Parathyroid adenoma (tissue), 2 donors: ENCODE measurements at regions not wholly inside any gene's neighbourhood (a gene's known extent, or its start where the extent isn't known, plus 50 kb on each side); places are given as distances from the start of the nearest gene placed in this dataset.

ENCODE experiments used
- H2AFZ ChIP-seq: fragments of 300-600 bp; sonication (generic); one replicate; pipeline ENCODE4 v1.7.0; 2017; ENCODE audit warnings: antibody characterized with exemption, mild to moderate bottlenecking
- H3K27ac ChIP-seq: fragments of 300-600 bp; sonication (generic); one replicate; pipeline ENCODE4 v1.7.0; 2017
- H3K27me3 ChIP-seq: fragments of 300-600 bp; sonication (generic); one replicate; pipeline ENCODE4 v1.7.0; 2017; ENCODE audit warnings: low read length; ENCODE audit not compliant: control insufficient read depth, insufficient read depth
- H3K36me3 ChIP-seq: fragments of 300-600 bp; sonication (generic); one replicate; pipeline ENCODE4 v1.7.0; 2017; ENCODE audit warnings: low read length; ENCODE audit not compliant: control insufficient read depth, insufficient read depth
- H3K4me1 ChIP-seq: fragments of 300-600 bp; sonication (generic); one replicate; pipeline ENCODE4 v1.7.0; 2017; ENCODE audit warnings: control low read depth
- H3K4me2 ChIP-seq: fragments of 300-600 bp; sonication (generic); one replicate; pipeline ENCODE4 v1.7.0; 2017; ENCODE audit warnings: low read length
- H3K4me3 ChIP-seq: fragments of 300-600 bp; sonication (generic); one replicate; pipeline ENCODE4 v1.7.0; 2017; ENCODE audit warnings: low read depth, low read length
- H3K79me2 ChIP-seq: fragments of 300-600 bp; sonication (generic); one replicate; pipeline ENCODE4 v1.7.0; 2017; ENCODE audit warnings: control low read depth
- H3K9ac ChIP-seq: fragments of 300-600 bp; sonication (generic); one replicate; pipeline ENCODE4 v1.7.0; 2017; ENCODE audit warnings: mild to moderate bottlenecking
- H3K9me3 ChIP-seq: fragments of 300-600 bp; sonication (generic); one replicate; pipeline ENCODE4 v1.7.0; 2017; ENCODE audit warnings: low read length; ENCODE audit not compliant: control insufficient read depth
- TF ChIP-seq, protein P1 (sequence below): fragments of 300-600 bp; sonication (generic); IDR thresholded peaks from one replicate; pipeline ENCODE4 v1.7.0; 2017; ENCODE audit warnings: antibody characterized with exemption, mild to moderate bottlenecking
- donor health status: primary hyperparathyroidism.

DNA sequence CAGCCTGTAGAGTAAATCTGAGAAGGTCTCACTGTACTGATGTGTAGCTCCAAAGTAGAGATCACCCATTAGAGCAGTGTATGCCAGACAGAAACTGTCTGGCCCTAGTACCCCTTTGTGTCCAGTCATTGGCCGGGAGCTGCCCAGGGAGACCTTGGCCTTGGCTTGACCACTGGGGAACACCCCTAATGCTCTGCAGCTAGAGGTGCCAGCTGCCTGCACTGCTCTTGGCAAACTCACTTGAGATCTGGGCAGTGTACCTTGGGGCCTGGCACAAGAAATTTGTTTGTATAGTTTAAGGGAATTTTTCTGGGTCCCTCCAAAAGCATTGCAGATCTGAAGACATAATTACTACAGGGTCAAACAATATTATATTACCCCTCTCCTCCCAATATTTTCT, 78.7 kb upstream of the MPHOSPH6 start:
- Histone ChIP-seq H2AFZ (no peak overlapping the region), H3K27ac (no peak overlapping the region), H3K79me2 (no peaks in the 10 kb centered on the region), H3K9me3 (no peaks in the 10 kb centered on the region), H3K4me1 (no peaks in the 10 kb centered on the region), H3K4me2 (no peak overlapping the region), H3K27me3 (no peaks in the 10 kb centered on the region), H3K9ac (no peak overlapping the region), H3K36me3 (no peaks in the 10 kb centered on the region), H3K4me3 (no peak overlapping the region)
- TF ChIP-seq, protein P1, sequence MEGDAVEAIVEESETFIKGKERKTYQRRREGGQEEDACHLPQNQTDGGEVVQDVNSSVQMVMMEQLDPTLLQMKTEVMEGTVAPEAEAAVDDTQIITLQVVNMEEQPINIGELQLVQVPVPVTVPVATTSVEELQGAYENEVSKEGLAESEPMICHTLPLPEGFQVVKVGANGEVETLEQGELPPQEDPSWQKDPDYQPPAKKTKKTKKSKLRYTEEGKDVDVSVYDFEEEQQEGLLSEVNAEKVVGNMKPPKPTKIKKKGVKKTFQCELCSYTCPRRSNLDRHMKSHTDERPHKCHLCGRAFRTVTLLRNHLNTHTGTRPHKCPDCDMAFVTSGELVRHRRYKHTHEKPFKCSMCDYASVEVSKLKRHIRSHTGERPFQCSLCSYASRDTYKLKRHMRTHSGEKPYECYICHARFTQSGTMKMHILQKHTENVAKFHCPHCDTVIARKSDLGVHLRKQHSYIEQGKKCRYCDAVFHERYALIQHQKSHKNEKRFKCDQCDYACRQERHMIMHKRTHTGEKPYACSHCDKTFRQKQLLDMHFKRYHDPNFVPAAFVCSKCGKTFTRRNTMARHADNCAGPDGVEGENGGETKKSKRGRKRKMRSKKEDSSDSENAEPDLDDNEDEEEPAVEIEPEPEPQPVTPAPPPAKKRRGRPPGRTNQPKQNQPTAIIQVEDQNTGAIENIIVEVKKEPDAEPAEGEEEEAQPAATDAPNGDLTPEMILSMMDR: no peak

DNA sequence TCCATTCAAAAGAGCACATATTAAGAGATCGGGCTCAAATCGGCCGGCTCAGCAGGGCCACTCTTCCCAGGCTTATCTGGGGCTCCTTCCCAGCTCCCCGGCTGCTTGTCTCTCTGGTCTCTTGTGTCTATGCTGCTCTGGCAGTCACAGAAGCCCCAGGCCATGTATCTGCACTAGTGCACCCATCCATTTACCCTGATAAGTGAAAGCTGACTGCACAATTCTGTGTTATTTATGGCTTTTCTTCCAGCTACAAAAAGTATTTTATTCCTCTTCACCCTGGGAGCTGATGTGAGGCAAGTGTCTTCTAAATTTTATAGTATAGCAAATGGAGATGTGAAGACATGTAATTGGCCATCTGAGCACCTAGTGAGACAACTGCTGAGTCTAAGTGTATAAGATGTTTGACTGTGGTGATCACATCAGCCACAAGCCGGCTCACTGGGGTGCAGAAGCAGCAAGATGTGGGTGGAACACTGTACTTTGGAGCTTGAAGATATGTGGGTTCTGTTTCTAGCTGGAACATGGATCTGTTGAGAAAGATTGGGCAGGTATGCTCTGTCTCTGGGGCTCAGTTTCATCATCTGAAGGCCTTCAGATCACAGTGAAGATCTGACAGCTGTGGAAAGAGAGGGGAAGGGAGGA, 78.1 kb upstream of the MPHOSPH6 start:
- TF ChIP-seq, protein P1: no peak
- H3K9me3 ChIP-seq: no peaks in the 10 kb centered on the region
- no peaks in the 10 kb centered on the region for H3K36me3 ChIP-seq
- H3K4me3 ChIP-seq: no peak overlapping the region
- H3K79me2 ChIP-seq: no peaks in the 10 kb centered on the region
- H3K27ac ChIP-seq: no peak overlapping the region
- no peak overlapping the region for H3K4me2 ChIP-seq
- no peak overlapping the region for H3K9ac ChIP-seq
- no peaks in the 10 kb centered on the region for H3K27me3 ChIP-seq
- no peaks in the 10 kb centered on the region for H3K4me1 ChIP-seq
- H2AFZ ChIP-seq: no peak overlapping the region

DNA sequence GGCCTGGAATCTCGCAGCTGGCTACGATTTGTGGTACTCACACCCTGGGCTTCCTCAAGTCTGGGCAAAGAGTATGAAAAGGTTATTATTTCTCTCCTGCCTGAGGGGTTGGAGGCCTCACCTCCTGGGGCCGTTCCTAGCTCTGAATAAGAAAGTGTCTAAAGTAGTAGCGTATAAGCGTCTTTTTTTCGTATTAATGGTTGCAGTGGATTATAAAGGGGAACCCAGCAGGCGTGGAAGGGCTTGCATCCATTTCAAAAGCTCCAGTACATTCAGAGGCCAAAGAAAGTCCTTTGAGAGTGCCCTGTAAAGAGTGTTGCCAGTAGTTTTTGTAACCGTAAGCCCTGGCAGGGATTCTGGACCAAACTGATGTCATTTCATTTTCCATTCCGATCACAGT, 72.2 kb upstream of the MPHOSPH6 start:
- Histone ChIP-seq H2AFZ (no peak overlapping the region), H3K4me3 (no peak overlapping the region), H3K9me3 (no peaks in the 10 kb centered on the region), H3K4me1 (no peaks in the 10 kb centered on the region), H3K36me3 (no peaks in the 10 kb centered on the region), H3K27ac (no peak overlapping the region), H3K4me2 (no peak overlapping the region), H3K27me3 (no peaks in the 10 kb centered on the region), H3K79me2 (no peaks in the 10 kb centered on the region), H3K9ac (no peak overlapping the region)
- TF ChIP-seq, protein P1: no peak

DNA sequence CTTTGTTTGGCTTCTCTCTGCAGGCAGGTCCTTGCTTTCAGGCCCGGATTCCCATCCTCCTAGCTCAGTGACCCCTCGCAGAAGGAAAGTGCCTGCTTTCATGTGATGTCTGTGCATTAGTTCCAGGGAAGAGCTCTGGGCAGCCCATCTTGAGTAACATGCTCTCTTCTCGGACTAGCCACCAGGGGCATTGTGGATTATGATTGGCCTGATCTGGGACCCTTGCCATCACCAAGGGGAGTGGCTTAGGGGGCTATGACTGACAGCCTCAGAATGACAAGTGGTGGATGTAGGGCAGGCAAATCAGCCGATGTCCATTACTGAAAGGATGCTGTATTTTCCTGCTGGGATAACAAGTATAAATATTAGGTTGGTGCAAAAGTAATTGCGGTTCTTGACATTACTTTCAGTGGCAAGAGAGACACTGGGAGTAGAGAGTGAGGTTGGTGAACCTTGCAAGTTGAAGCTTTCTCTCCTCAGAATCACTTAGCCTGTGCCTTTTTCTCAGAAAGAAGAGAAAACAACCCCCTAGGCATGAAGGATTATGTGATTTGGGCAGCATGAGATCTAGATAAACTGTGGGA, 71.5 kb upstream of the MPHOSPH6 start:
- Histone ChIP-seq H3K36me3 (no peaks in the 10 kb centered on the region), H3K27me3 (no peaks in the 10 kb centered on the region), H2AFZ (no peak overlapping the region), H3K79me2 (no peaks in the 10 kb centered on the region), H3K9ac (no peak overlapping the region), H3K4me3 (no peak overlapping the region), H3K27ac (no peak overlapping the region), H3K4me2 (no peak overlapping the region), H3K4me1 (no peaks in the 10 kb centered on the region), H3K9me3 (no peaks in the 10 kb centered on the region)
- TF ChIP-seq, protein P1: no peak

DNA sequence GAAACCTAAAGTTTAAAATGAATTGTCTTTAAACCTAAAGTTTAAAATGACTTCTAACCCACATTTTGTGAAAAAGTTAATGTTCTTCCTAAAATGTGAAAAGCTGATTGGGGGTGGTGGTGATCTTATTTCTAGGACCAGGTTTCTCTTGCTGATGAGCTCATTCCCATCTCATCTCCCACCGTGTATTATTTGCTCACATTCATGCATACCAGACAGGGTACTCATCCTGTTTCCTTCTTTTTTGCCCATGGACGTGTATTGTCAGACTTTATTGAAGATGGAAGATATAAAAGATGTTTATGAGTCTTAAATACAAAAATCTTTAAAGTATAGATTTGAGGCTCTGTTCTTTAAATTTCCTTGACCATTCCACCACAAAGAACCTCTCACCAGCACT, 70.1 kb upstream of the MPHOSPH6 start:
- no peak overlapping the region for H2AFZ ChIP-seq
- H3K27me3 ChIP-seq: no peaks in the 10 kb centered on the region
- H3K4me1 ChIP-seq: no peaks in the 10 kb centered on the region
- H3K9ac ChIP-seq: no peak overlapping the region
- no peak overlapping the region for H3K4me3 ChIP-seq
- no peak overlapping the region for H3K27ac ChIP-seq
- no peak overlapping the region for H3K4me2 ChIP-seq
- H3K36me3 ChIP-seq: no peaks in the 10 kb centered on the region
- TF ChIP-seq, protein P1: no peak
- H3K9me3 ChIP-seq: no peaks in the 10 kb centered on the region
- no peaks in the 10 kb centered on the region for H3K79me2 ChIP-seq
